MG63 (cell line): ENCODE measurements at regions not wholly inside any gene's neighbourhood (a gene's known extent, or its start where the extent isn't known, plus 50 kb on each side); places are given as distances from the start of the nearest gene placed in this dataset.

Experiments
- DNase-seq: peaks from one replicate; pipeline ENCODE4 v3.0.0-alpha.2; 2020
- H3K27me3 ChIP-seq: fragments of 250-450 bp; sonication (Bioruptor Pico); 2 replicates; pipeline ENCODE4 v1.5.1; 2020; ENCODE audit warnings: mild to moderate bottlenecking, moderate library complexity
- H3K36me3 ChIP-seq: fragments of 250-450 bp; sonication (Bioruptor Pico); 2 replicates; pipeline ENCODE4 v1.5.1; 2020; ENCODE audit warnings: mild to moderate bottlenecking, moderate library complexity
- H3K4me3 ChIP-seq: fragments of 250-450 bp; sonication (Bioruptor Pico); 2 replicates; pipeline ENCODE4 v1.5.1; 2020; ENCODE audit warnings: mild to moderate bottlenecking, moderate library complexity
- H3K9me3 ChIP-seq: fragments of 250-450 bp; sonication (Bioruptor Pico); 2 replicates; pipeline ENCODE4 v1.5.1; 2020; ENCODE audit warnings: mild to moderate bottlenecking, moderate library complexity

- no peak for DNase-seq
- no peaks in the 10 kb centered on the region for H3K9me3 ChIP-seq
- H3K27me3 ChIP-seq = no peaks in the 10 kb centered on the region
- H3K36me3 ChIP-seq = no peaks in the 10 kb centered on the region
- H3K4me3 ChIP-seq = no peak overlapping the region
Observed at GRCh38 chr15:101558221-101558941, 68.9 kb upstream of the PCSK6 start.

- DNase-seq = peak; percentile 56
- no peaks in the 10 kb centered on the region for H3K9me3 ChIP-seq
- H3K36me3 ChIP-seq = no peaks in the 10 kb centered on the region
Observed at GRCh38 chr15:101556273-101556672, 66.8 kb upstream of the PCSK6 start.

GRCh38 chr15:101554115-101554915 is 64.8 kb upstream of the PCSK6 start:
- Histone ChIP-seq H3K27me3 (no peaks in the 10 kb centered on the region), H3K36me3 (no peaks in the 10 kb centered on the region), H3K4me3 (no peak overlapping the region), H3K9me3 (no peaks in the 10 kb centered on the region)
- peak; percentile 82 for DNase-seq

More at GRCh38 chr15:101556273-101556672, 66.8 kb upstream of the PCSK6 start:
- Histone ChIP-seq H3K4me3 (no peak overlapping the region), H3K27me3 (no peaks in the 10 kb centered on the region)

DNA sequence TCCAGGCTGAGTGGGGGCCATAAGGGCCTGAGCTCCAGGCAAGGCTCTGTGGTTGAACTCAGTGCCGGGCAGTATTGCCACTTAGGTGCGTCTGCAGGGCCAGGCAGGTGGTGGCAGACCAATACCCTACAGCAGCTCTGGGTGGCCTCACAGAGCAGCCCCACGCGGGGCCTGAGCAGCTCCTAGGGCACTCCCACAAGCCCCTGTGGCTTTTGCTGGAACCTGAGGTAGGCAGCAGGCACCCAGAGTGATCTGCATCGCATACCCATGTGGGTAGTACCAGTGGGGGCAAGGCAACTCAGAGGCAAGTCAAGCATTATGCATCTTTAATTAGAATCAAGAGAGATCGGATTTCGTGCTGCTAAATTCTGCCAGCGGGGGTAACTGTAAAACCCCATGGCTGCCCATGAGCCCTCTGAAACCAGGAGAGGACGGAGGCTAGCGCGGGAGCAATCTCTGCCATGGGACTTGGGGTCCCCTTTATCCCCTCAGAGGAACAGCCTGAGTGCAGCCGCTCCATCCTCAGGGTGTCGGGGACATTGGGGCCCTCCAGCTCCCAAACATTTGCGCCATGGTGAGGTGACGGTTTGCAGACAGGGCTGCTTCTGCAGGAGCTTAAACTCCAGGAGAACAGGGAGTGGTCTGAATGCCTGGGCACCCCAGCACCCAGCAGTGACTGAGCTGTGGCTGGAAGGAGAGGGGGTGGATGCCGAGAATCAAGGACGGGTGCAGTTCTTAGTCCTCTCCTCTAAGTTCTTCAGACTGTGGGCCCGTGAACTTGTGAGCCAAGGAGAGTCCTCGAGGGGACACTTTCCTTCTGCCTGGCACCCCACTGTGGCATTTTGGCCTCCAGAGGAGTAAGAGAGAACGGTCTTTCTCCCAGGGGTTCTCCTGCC is 62.4 kb upstream of the PCSK6 start:
- DNase-seq = no peak
- Histone ChIP-seq H3K27me3 (no peaks in the 10 kb centered on the region), H3K36me3 (no peaks in the 10 kb centered on the region), H3K4me3 (no peak overlapping the region), H3K9me3 (peaks cover 8% of the 10 kb centered on the region)

DNA sequence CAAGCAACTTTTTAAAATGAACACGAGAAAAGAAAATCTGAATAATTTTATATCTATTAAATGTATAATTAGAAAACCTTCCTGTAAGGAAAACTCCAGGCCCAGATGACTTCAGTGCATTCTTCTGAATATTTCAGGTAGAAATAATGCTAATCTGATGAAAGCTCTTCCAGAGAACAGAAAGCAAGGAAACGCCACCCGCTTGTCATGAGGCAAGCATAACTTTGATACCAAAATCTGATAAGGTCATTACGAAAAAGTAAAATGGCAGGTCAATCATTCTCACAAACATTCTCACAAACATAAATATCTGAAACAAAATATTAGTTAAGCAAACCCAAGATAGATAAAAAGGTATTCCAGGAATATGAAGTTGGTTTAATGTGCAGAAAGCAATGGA is 60.6 kb upstream of the PCSK6 start:
- H3K27me3 ChIP-seq = no peaks in the 10 kb centered on the region
- no peaks in the 10 kb centered on the region for H3K36me3 ChIP-seq
- peaks cover 8% of the 10 kb centered on the region for H3K9me3 ChIP-seq
- DNase-seq = no peak
- no peak overlapping the region for H3K4me3 ChIP-seq

- H3K27me3 ChIP-seq = no peaks in the 10 kb centered on the region
- H3K4me3 ChIP-seq = no peak overlapping the region
- no peak for DNase-seq
- no peaks in the 10 kb centered on the region for H3K36me3 ChIP-seq
- peaks cover 8% of the 10 kb centered on the region for H3K9me3 ChIP-seq
Observed at GRCh38 chr15:101549647-101550046, 60.1 kb upstream of the PCSK6 start.

DNA sequence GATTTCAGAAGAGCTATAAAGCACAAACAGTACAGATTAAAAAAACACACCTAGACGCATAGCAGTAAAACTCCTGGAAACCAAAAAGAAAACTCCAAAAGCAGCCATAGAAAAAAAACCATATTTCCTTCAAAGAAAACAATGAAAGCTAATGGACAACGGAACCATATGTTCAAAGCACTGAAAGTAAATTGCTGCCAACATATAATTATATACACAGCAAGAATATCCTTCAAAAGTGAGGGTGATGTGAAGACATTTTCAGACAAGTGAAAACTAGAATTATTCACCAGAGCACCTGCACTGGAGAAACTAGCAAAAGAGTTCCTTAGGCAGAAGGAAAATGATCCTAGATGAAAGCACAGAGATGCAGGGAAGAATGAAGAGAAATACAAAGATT is 58.2 kb upstream of the PCSK6 start:
- Histone ChIP-seq H3K36me3 (no peaks in the 10 kb centered on the region), H3K4me3 (no peak overlapping the region), H3K9me3 (peaks cover 8% of the 10 kb centered on the region), H3K27me3 (no peaks in the 10 kb centered on the region)
- no peak for DNase-seq

GRCh38 chr15:101545548-101546505 is 56.3 kb upstream of the PCSK6 start:
- Histone ChIP-seq H3K36me3 (no peaks in the 10 kb centered on the region), H3K27me3 (no peaks in the 10 kb centered on the region), H3K4me3 (no peak overlapping the region), H3K9me3 (peaks cover 8% of the 10 kb centered on the region)
- DNase-seq = no peak

- no peak for DNase-seq
Observed at GRCh38 chr15:101544613-101544945, 55.1 kb upstream of the PCSK6 start.

DNA sequence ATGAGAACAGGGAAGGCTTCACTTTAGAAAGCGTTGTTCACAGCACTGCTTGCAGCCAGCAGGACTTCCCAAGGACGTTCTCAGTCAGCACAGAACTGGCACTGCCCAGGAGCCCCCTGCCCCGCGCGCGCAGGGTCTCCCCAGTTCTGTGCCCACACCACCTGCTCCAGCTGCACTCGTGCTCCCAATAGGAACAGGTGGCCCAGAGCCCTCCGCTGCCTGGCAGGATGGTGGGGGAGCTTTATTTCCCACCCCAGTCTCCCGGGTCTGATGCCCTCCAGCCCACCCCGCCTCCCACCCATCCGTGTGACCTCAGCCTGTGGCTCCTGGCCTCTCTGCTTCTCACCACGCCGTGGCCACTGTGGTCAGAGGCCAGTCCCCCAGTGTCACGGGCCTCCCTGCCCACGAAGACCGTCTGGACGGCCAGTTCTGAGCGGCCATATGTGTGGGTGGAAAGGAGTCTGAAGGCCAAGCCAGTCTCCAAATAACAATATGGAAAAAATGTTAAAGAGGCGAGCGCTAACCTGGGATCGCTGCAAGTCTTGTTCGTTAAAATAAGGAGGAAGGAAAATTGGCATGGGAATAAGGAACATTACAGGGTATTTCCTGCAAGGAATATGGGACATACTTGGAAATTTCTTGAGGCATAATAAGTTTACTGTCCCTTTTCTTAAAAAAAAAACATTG is 54.6 kb upstream of the PCSK6 start:
- Histone ChIP-seq H3K4me3 (no peak overlapping the region), H3K27me3 (no peaks in the 10 kb centered on the region)

More at GRCh38 chr15:101544613-101544945, 55.1 kb upstream of the PCSK6 start:
- Histone ChIP-seq H3K27me3 (no peaks in the 10 kb centered on the region), H3K4me3 (no peak overlapping the region), H3K9me3 (peaks cover 8% of the 10 kb centered on the region), H3K36me3 (no peaks in the 10 kb centered on the region)

GRCh38 chr15:101543431-101543830 is 53.9 kb upstream of the PCSK6 start:
- Histone ChIP-seq H3K27me3 (no peaks in the 10 kb centered on the region), H3K4me3 (no peak overlapping the region), H3K36me3 (no peaks in the 10 kb centered on the region), H3K9me3 (peaks cover 8% of the 10 kb centered on the region)
- DNase-seq = no peak

More for the DNA sequence above, 54.6 kb upstream of the PCSK6 start:
- H3K9me3 ChIP-seq = peaks cover 8% of the 10 kb centered on the region
- DNase-seq = no peak
- H3K36me3 ChIP-seq = no peaks in the 10 kb centered on the region

GRCh38 chr15:101543026-101543390 is 53.5 kb upstream of the PCSK6 start:
- no peaks in the 10 kb centered on the region for H3K36me3 ChIP-seq
- DNase-seq = no peak
- H3K4me3 ChIP-seq = no peak overlapping the region
- H3K9me3 ChIP-seq = peaks cover 8% of the 10 kb centered on the region
- H3K27me3 ChIP-seq = no peaks in the 10 kb centered on the region

DNA sequence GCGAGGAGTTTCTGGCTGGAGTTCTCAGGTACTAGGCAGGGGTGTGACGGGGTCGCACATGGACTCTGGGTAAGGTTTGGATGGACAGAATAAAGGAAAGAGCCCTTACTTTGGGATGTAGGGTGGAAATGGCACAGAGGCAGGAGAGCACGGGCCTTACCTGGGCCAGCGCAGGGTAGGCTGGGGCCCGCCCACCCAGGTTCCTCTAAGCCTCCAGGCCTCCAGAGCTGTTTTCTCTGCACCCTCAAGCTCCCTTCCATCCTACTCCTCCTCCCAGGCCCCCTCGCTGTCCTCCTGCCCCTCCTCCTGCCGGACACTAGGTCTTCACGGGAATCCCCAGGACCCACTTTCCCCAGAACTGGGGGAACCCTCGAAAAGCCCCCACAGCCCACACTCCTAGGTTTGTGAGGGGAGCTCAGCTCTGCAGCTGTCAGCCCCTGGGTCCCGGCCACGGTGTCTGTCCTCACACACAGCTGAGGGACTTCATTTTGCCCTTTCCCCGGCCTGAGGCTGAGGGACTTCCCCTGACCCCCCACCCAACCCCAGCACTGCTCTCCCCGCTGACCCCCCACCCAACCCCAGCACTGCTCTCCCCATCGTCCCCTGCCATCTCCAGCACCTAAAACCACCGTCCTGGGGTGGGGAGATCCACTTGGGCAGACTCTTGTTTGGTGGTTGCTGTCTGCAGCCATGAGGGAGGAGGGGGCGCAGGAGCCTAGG is 53.0 kb upstream of the PCSK6 start:
- no peaks in the 10 kb centered on the region for H3K27me3 ChIP-seq
- no peak for DNase-seq
- peaks cover 4% of the 10 kb centered on the region; the same call in 1 of the 2 replicates for H3K9me3 ChIP-seq
- H3K4me3 ChIP-seq = no peak overlapping the region
- no peaks in the 10 kb centered on the region for H3K36me3 ChIP-seq

GRCh38 chr15:101541501-101542292 is 52.2 kb upstream of the PCSK6 start:
- no peaks in the 10 kb centered on the region; the same call in 1 of the 2 replicates for H3K9me3 ChIP-seq
- no peaks in the 10 kb centered on the region for H3K27me3 ChIP-seq
- no peak overlapping the region for H3K4me3 ChIP-seq
- no peaks in the 10 kb centered on the region for H3K36me3 ChIP-seq
- no peak for DNase-seq
